Panc1 (cell line): ENCODE measurements at regions not wholly inside any gene's neighbourhood (a gene's known extent, or its start where the extent isn't known, plus 50 kb on each side); places are given as distances from the start of the nearest gene placed in this dataset.
"Not testable (repeated sequence)": the region's sequence is repeated elsewhere in the genome, so short reads cannot be mapped to it uniquely, and the experiment has no call there.

Experiments
- POLR2AphosphoS5 ChIP-seq: IDR thresholded peaks from 2 replicates; pipeline ENCODE4 v1.6.1; 2012; ENCODE audit warnings: mild to moderate bottlenecking, low read depth, low read length, moderate library complexity
- SIN3A ChIP-seq: IDR thresholded peaks from 2 replicates; pipeline ENCODE4 v1.6.1; 2012; ENCODE audit warnings: low read depth, mild to moderate bottlenecking, low read length, moderate library complexity, borderline replicate concordance; ENCODE audit not compliant: insufficient read depth
- TF ChIP-seq, protein P1 (sequence below), 2 experiments: IDR thresholded peaks; 2 replicates each; pipeline ENCODE4 v1.6.1; 2011 to 2012; ENCODE audit warnings: low read depth in 2 of 2, control low read depth in 1 of 2, low read length in 1 of 2, mild to moderate bottlenecking in 1 of 2, moderate library complexity in 1 of 2; ENCODE audit not compliant: insufficient read depth in 1 of 2
- TF ChIP-seq, protein P2 (sequence below): fragments of 450-650 bp; IDR thresholded peaks from 2 replicates; pipeline ENCODE4 v1.5.1; 2017; ENCODE audit warnings: mild to moderate bottlenecking

DNA sequence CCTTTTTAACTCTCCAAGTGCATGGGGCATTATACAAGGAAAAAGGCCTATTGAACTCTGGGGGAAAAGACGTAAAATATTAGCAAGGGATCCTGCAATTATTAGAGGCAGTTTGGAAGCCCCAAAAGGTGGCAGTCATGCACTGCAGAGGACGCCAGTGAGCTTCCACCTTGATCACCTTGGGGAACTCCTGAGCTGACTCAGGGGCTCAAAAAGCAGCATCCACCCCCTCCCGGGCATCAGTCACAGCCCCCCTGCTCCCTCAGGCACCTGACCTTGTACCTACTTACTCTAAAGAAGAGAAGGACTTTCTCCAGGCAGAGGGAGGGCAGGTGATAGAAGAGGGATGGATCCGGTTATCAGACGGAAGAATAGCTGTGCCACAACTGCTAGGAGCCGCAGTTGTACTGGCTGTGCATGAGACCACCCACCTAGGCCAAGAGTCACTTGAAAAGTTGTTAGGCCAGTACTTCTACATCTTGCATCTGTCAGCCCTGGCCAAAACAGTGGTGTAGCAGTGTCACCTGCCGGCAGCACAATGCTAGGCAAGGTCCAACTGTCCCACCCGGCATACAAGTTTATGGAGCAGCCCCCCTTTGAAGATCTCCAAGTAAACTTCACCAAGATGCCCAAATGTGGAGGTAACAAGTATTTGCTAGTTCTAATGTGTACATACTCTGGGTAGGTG, 601.6 kb downstream of the UQCRFS1 start:
- TF ChIP-seq, protein P1, sequence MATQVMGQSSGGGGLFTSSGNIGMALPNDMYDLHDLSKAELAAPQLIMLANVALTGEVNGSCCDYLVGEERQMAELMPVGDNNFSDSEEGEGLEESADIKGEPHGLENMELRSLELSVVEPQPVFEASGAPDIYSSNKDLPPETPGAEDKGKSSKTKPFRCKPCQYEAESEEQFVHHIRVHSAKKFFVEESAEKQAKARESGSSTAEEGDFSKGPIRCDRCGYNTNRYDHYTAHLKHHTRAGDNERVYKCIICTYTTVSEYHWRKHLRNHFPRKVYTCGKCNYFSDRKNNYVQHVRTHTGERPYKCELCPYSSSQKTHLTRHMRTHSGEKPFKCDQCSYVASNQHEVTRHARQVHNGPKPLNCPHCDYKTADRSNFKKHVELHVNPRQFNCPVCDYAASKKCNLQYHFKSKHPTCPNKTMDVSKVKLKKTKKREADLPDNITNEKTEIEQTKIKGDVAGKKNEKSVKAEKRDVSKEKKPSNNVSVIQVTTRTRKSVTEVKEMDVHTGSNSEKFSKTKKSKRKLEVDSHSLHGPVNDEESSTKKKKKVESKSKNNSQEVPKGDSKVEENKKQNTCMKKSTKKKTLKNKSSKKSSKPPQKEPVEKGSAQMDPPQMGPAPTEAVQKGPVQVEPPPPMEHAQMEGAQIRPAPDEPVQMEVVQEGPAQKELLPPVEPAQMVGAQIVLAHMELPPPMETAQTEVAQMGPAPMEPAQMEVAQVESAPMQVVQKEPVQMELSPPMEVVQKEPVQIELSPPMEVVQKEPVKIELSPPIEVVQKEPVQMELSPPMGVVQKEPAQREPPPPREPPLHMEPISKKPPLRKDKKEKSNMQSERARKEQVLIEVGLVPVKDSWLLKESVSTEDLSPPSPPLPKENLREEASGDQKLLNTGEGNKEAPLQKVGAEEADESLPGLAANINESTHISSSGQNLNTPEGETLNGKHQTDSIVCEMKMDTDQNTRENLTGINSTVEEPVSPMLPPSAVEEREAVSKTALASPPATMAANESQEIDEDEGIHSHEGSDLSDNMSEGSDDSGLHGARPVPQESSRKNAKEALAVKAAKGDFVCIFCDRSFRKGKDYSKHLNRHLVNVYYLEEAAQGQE (IDR thresholded peaks at IDR 0.05; ENCODE audit: insufficient read depth in 1 of 2, low read depth in 2 of 2, low read length in 1 of 2), result not testable (repeated sequence)
- TF ChIP-seq, protein P2, sequence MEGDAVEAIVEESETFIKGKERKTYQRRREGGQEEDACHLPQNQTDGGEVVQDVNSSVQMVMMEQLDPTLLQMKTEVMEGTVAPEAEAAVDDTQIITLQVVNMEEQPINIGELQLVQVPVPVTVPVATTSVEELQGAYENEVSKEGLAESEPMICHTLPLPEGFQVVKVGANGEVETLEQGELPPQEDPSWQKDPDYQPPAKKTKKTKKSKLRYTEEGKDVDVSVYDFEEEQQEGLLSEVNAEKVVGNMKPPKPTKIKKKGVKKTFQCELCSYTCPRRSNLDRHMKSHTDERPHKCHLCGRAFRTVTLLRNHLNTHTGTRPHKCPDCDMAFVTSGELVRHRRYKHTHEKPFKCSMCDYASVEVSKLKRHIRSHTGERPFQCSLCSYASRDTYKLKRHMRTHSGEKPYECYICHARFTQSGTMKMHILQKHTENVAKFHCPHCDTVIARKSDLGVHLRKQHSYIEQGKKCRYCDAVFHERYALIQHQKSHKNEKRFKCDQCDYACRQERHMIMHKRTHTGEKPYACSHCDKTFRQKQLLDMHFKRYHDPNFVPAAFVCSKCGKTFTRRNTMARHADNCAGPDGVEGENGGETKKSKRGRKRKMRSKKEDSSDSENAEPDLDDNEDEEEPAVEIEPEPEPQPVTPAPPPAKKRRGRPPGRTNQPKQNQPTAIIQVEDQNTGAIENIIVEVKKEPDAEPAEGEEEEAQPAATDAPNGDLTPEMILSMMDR, result not testable (repeated sequence)
- TF ChIP-seq SIN3A, POLR2AphosphoS5: not testable (repeated sequence)
